PFSK-1 (cell line): ENCODE measurements at regions not wholly inside any gene's neighbourhood (a gene's known extent, or its start where the extent isn't known, plus 50 kb on each side); places are given as distances from the start of the nearest gene placed in this dataset.

Experiments
- FOXP2 ChIP-seq: optimal IDR thresholded peaks from 2 replicates; pipeline ENCODE3; 2011; ENCODE audit warnings: borderline replicate concordance, control low read depth, inconsistent platforms; ENCODE audit not compliant: insufficient read depth; ENCODE audit errors: extremely low read length, extremely low read depth
- POLR2AphosphoS5 ChIP-seq: IDR thresholded peaks from 2 replicates; pipeline ENCODE4 v1.6.1; 2012; ENCODE audit warnings: low read depth, mild to moderate bottlenecking, control low read depth, low read length, moderate library complexity
- SIN3A ChIP-seq: IDR thresholded peaks from 2 replicates; pipeline ENCODE4 v1.6.1; 2012; ENCODE audit warnings: mild to moderate bottlenecking, low read length, moderate library complexity, borderline replicate concordance; ENCODE audit not compliant: insufficient read depth
- TAF1 ChIP-seq: IDR thresholded peaks from 2 replicates; pipeline ENCODE4 v1.6.1; 2012; ENCODE audit warnings: low read length, control low read depth, borderline replicate concordance; ENCODE audit not compliant: insufficient read depth
- TF ChIP-seq, protein P1 (sequence below), 2 experiments: IDR thresholded peaks; 2 replicates each; pipeline versions ENCODE4 v1.6.1 to v1.8.0; 2011 to 2012; ENCODE audit warnings: low read depth in 2 of 2, low read length in 2 of 2, control low read depth in 1 of 2, inconsistent platforms in 1 of 2, mild to moderate bottlenecking in 1 of 2, moderate library complexity in 1 of 2; ENCODE audit not compliant: insufficient read depth in 1 of 2

DNA sequence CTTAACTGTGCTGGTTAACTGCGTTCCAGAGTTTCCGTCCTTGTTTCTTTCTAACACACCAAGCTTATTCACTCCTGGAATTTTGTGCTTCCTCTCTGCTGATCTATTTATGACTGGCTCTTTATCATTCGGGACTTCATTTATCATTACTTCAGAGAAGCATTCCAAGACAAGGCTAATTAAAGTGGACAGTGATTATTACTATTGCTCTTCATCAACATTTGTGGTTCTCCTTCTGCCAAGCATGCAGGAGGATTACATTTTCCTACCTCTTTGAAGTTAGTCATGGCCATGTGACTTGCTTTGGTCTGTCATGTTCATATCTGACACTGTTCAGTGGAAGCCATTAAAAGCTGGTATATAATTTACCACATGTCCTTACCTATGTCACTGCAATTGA lies 172.4 kb upstream of the AGR3 start:
- TF ChIP-seq POLR2AphosphoS5: no peak
- TF ChIP-seq FOXP2: no peak
- TF ChIP-seq SIN3A: no peak
- TF ChIP-seq, protein P1, sequence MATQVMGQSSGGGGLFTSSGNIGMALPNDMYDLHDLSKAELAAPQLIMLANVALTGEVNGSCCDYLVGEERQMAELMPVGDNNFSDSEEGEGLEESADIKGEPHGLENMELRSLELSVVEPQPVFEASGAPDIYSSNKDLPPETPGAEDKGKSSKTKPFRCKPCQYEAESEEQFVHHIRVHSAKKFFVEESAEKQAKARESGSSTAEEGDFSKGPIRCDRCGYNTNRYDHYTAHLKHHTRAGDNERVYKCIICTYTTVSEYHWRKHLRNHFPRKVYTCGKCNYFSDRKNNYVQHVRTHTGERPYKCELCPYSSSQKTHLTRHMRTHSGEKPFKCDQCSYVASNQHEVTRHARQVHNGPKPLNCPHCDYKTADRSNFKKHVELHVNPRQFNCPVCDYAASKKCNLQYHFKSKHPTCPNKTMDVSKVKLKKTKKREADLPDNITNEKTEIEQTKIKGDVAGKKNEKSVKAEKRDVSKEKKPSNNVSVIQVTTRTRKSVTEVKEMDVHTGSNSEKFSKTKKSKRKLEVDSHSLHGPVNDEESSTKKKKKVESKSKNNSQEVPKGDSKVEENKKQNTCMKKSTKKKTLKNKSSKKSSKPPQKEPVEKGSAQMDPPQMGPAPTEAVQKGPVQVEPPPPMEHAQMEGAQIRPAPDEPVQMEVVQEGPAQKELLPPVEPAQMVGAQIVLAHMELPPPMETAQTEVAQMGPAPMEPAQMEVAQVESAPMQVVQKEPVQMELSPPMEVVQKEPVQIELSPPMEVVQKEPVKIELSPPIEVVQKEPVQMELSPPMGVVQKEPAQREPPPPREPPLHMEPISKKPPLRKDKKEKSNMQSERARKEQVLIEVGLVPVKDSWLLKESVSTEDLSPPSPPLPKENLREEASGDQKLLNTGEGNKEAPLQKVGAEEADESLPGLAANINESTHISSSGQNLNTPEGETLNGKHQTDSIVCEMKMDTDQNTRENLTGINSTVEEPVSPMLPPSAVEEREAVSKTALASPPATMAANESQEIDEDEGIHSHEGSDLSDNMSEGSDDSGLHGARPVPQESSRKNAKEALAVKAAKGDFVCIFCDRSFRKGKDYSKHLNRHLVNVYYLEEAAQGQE (IDR thresholded peaks at IDR 0.05; ENCODE audit: insufficient read depth in 1 of 2, low read depth in 2 of 2, low read length in 2 of 2): no peak
- no peak for TF ChIP-seq TAF1

DNA sequence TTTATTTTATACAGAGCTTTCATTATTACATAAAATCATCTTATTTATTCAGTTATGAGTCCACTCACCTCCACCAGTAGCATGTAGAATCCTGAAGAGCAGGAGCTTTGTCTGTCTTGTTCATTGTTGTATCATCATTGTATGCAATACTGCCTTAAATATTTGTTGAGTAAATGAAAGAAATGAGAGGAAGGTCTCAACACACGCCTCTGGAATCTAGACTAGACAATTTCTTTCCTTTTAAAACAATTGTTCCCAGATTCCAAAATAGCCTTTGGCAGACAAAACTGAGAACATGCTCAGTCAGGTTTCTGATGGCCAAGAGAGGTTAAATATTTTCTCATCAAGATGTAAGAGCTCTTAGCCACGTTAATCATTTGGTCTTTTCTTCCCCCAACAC lies 173.1 kb upstream of the AGR3 start:
- TF ChIP-seq SIN3A (no peak), POLR2AphosphoS5 (no peak), TAF1 (no peak), FOXP2 (no peak)
- TF ChIP-seq, protein P1 (IDR thresholded peaks at IDR 0.05; ENCODE audit: insufficient read depth in 1 of 2, low read depth in 2 of 2, low read length in 2 of 2): no peak

DNA sequence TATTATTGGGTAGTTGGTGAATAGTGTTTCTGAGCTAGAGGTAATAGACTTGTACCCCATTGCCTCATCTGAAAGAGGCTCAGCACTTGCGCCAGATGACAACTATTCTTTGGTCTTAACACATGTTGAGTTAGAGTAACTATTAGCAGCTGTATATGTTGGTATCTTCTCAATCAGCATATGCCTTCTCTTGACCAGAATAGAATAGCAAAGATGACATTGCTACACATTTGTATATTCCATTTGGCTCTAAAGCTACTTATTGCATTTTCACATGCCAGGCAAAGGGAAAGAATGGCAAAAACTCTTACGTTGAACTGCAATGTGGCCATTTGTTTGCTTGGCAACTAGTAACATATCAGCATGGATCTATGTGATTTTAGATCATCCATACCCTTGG lies 173.8 kb upstream of the AGR3 start:
- no peak for TF ChIP-seq FOXP2
- TF ChIP-seq, protein P1 (IDR thresholded peaks at IDR 0.05; ENCODE audit: insufficient read depth in 1 of 2, low read depth in 2 of 2, low read length in 2 of 2): no peak
- TF ChIP-seq SIN3A: no peak
- no peak for TF ChIP-seq TAF1
- TF ChIP-seq POLR2AphosphoS5: no peak

DNA sequence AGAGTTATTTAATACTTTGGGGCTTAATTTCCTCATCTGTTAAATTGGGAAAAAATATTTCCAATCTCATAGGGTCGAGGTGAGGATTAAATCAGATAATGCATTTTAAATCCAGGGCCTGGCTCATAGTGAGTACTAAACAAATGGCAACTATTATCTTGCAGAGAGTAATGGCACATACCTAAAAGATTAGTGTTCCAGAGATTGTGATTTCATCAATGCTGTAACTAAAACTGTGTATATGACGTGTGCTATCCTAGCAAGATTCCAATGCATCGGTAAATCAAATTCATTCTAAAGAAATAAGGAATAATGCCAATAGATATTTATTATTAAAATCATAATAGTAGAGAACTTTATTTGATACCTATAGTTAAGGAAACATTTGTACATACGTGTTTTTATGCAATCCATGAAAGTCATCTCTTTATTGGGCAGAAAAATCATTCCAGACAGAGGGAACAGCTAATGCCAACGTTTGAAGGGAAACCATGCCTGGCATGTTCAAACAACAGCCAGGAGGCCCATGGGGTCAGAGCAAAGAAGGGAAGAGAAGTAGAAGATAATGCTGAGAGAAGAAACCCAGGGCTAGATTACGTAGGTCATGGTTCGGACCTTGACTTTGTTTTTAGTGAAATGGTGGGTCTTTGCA lies 174.8 kb upstream of the AGR3 start:
- no peak for TF ChIP-seq TAF1
- TF ChIP-seq FOXP2: no peak
- no peak for TF ChIP-seq POLR2AphosphoS5

DNA sequence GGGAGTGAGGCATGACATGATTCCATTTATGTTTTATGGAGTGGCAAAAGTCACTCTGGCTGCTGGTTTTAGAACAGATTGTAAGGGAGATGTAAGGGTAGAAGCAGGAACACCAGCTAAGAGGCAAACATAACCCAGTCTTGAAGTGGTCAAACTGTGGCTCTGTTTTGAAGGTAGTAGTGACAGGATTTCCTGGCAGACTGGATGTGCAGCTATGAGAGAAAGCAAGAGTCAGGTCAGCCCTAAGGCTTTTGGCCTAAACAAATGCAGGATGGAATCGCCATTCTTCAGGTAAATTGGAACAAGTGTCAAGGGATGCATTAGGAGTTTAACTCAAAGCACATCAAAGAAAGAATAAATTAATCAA lies 175.3 kb upstream of the AGR3 start:
- TF ChIP-seq TAF1 (no peak), FOXP2 (no peak), POLR2AphosphoS5 (no peak), SIN3A (no peak)
- TF ChIP-seq, protein P1 (IDR thresholded peaks at IDR 0.05; ENCODE audit: insufficient read depth in 1 of 2, low read depth in 2 of 2, low read length in 2 of 2): no peak
